KG1 (cell line): ENCODE measurements at regions not wholly inside any gene's neighbourhood (a gene's known extent, or its start where the extent isn't known, plus 50 kb on each side); places are given as distances from the start of the nearest gene placed in this dataset.
"Not testable (repeated sequence)": the region's sequence is repeated elsewhere in the genome, so short reads cannot be mapped to it uniquely, and the experiment has no call there.

Experiments used
- DNase-seq: peaks from one replicate; lab custom pipeline; 2025; lab: John Stamatoyannopoulos, UW

DNA sequence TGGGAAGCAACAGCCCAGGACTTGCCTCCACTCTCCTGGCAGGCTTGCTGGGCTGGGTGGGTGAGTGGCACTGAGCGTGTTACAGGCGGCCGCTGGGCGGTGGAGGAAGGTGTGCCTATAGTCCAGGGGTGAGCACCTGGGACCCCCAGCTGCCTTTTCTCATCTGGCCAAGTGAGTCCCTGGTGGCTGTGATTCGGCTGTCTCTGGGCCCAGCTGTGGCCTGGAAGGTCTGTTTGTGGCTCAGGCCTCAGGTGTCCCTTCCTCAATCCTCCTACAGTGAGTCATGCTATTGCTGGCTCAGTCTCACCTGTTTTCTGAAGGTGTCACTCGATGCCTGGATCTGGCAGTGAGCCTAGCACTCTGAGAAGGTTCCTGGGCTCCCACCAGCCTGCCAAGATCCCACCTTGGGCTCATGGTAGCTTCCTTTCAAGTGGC lies 564.2 kb downstream of the PTPRU start:
- DNase-seq, result no peak

- DNase-seq, result no peak
Measured at GRCh38 chr1:29800120-29800519, 563.8 kb downstream of the PTPRU start.

GRCh38 chr1:29798699-29799566 lies 562.6 kb downstream of the PTPRU start:
- no peak for DNase-seq

GRCh38 chr1:29797125-29797524 lies 560.8 kb downstream of the PTPRU start:
- not testable (repeated sequence) for DNase-seq

DNA sequence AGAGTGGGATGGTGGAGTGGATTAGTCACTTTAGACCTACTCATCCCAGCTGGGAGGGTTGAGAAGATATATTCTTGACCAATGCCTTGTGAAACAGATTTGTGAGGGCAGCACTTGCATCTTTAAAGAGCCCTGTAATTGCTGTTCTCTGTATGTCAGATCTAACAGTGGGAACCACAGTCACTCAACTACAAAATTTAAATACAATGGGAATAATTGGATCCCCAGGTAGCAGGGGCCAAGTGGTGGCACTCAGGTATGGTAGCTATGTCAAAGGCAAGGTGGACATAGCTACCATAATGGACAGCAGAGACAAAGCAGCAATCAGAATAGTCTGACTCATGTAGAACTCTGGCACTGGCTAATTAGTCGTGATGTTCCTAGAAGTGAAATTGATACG lies 559.6 kb downstream of the PTPRU start:
- DNase-seq, result not testable (repeated sequence)

DNA sequence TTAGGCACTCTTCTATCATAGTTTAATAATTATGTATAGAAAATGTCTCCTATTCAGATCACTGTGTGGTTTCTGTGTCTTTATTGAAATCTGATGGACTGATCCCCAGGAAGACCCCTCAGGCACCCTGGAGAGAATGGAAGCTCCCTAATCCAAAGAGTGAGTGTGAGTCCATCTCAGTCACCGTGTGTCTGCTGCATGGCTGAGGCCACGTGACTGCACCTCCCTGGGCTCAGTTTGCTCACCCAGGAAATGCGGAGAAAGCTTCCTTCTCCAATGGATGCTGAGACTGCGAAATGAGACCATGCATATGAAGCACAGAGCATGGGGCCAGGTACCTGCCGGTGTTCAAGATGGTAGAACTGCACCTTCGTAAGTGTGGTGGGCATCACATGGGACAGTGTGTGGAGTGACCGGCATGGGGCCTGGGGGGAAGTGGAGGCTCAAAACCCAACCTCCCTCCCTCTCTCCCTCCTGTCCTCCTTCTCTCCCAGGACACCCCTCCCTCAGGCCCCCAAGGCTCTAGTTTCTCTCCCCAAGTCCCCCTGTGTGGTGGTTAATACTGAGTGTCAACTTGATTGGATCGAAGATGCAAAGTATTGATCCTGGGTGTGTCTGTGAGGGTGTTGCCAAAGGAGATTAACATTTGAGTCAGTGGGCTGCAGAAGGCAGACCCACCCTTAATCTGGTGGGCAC lies 557.5 kb downstream of the PTPRU start:
- no peak for DNase-seq

DNA sequence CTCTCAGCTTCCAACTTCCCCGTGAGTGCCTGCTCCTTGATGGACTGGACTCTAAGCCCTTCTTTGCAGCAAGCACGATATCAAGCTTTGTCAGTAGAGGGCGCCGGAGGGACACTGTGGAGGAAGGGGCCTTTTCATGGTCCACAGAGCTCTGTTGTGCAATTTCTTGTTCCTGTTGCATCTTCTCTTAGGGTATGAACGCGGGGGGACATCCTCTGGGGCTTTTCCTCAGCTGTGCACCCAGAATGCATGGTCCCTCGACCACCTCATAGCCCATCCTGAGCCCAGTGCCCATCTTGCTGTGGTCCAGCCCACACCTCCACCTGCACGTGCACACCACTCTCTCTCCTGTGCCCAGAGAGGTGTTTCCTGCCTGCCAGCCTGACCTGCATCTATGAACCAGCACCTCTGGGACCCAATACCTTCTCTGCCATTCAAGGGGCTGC lies 556.8 kb downstream of the PTPRU start:
- peak; percentile 63 for DNase-seq

DNA sequence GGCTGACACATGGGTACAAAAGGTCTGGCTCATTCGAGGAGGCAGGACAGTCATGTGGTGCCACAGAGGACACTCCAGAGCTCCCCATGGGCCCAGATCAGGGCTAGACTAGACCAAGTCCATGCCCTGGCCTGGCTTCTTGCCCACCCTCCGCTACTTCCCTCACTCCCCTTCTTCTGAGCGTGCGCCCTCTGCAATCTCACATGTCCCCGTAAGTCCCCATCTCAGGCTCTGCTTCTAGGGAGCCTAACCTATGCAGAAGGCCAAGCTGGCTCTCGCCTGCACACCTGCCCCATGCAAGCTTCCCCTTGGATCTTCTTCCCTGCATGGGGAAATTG lies 553.6 kb downstream of the PTPRU start:
- no peak for DNase-seq

DNA sequence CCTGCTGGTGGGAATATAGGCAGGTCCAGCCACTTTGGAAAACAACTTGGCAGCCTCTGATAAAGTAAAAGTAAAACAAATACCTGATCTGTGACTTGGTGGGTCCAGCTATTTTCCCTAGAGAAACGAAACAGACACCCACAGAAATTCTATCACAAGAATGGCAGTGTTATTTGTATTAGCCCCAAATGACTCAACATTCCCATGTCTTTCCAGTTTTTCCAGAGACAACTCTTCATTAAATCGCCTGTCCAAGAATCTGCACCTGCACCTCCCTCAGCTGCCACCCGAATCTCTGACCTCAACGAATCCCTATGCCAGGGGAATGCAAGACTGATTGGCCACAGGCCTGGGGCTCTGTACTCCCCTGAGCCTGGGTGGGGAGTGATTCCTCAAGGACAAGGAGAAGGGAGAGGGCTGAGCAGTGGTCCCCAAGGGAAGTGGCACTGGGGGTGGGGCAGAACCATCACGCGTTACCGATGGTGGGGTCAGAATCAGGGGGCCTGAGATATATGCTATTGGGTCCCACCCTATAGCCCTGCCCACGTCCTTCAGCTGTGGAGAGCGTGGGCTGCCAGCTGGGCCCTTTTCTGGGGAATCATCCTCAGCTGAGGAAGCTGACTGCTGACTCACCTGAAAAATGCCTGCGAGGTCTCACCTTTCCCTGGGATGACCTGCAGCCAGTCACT lies 553.0 kb downstream of the PTPRU start:
- DNase-seq, result no peak

- DNase-seq, result no peak
Measured at GRCh38 chr1:29786791-29787732, 550.7 kb downstream of the PTPRU start.

DNA sequence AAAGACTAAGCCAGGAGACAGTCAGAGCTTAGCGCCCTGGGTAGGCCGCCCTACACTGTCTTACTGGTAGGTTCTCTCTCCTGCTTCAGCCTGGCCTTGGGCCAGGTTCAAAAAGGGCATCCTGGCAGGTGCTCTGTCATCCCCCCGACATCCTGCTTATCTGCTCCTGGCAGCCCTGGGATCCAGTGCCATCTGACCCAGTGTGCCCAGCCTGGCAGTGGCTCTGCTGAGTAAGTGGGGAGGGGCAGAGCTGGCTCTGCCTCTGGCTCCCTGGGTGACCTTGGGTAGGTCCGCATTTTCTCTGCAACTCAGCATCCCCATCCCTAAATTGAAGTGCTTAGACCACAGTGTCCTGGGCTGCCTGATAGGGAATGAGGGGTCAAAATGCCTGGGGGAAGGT lies 549.9 kb downstream of the PTPRU start:
- DNase-seq, result no peak

DNA sequence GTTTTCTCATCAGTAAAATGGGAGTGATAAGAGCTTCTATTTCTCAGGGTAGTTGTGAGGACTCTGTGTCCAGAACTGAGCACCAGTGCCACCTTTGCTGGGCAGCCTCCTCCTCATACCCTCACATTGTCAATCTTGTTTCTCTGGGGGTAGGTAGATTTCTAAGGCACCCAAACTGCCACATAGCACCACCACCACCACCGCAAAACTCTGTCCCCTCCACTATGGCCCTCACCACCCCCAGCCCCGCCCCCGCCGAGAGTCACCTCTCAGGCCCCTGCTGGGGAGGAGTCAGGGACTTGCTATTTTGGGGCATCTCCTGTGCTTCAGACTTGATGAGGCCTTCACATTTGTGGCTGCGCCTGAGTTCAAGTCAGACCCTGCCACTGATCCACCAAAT lies 549.2 kb downstream of the PTPRU start:
- DNase-seq, result no peak

DNA sequence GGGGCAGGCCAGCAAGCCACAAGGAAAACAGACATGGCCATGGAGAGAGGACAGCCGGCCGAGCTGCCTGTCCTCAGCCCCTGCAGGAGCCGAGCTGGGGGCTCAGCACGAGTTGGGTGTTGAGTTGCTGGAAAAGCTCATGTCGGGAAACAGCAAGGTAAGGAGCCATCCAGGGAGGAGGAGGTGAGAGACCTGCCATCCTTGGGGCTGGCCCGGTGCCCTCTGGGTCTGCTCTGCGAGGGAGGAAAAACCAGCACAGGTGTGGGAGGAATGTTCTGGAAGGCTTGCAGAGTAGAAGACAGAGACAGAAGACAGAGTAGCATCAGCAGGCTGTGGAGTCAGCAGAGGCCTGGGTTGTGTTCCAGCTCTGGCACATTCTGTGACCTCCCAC lies 548.8 kb downstream of the PTPRU start:
- no peak for DNase-seq

GRCh38 chr1:29784276-29785136 lies 548.2 kb downstream of the PTPRU start:
- DNase-seq, result no peak

GRCh38 chr1:29783508-29784275 lies 547.4 kb downstream of the PTPRU start:
- DNase-seq, result no peak

- no peak for DNase-seq
Measured at GRCh38 chr1:29782846-29783507, 546.7 kb downstream of the PTPRU start.

DNA sequence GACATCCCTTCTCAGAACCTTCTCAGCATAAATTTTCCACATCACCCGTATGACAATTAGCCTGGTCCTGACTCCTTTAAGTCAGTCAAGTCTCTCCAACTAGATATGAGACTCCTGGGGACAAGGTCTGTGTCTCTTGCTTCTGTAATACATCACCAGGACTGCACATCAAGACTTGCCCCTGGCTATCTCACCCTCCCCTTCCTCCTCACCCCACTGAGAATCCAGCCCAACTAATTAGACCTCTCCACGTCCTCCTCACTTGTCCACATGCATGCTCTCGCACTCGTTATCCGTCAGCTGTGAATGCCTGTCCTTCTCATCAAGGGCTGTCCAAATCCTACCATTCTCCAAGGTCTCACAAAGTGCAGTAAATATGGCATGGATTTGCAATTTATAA lies 542.8 kb downstream of the PTPRU start:
- no peak for DNase-seq

- DNase-seq, result no peak
Measured at GRCh38 chr1:29777522-29777921, 541.2 kb downstream of the PTPRU start.

GRCh38 chr1:29774355-29774754 lies 538.0 kb downstream of the PTPRU start:
- DNase-seq, result no peak
